Thyroid gland (tissue), 4 donors: ENCODE measurements at regions not wholly inside any gene's neighbourhood (a gene's known extent, or its start where the extent isn't known, plus 50 kb on each side); places are given as distances from the start of the nearest gene placed in this dataset.
"Not testable (repeated sequence)": the region's sequence is repeated elsewhere in the genome, so short reads cannot be mapped to it uniquely, and the experiment has no call there.

Experiments
- POLR2A ChIP-seq, 2 donors: fragments of 450-650 bp; IDR thresholded peaks; one replicate each; pipeline ENCODE4 v1.6.1; 2017; ENCODE audit warnings: antibody characterized with exemption in 2 of 2, mild to moderate bottlenecking in 2 of 2, moderate library complexity in 1 of 2
- TF ChIP-seq, protein P1 (sequence below), 6 experiments: fragments of 200-600 bp in 3 of 6; fragments of 450-650 bp in 3 of 6; sonication (generic) in 3 of 6; IDR thresholded peaks; one replicate each; pipeline ENCODE4 v1.5.1; 2016 to 2019; ENCODE audit warnings: antibody characterized with exemption in 6 of 6, mild to moderate bottlenecking in 2 of 6, inconsistent platforms in 1 of 6, moderate library complexity in 1 of 6

DNA sequence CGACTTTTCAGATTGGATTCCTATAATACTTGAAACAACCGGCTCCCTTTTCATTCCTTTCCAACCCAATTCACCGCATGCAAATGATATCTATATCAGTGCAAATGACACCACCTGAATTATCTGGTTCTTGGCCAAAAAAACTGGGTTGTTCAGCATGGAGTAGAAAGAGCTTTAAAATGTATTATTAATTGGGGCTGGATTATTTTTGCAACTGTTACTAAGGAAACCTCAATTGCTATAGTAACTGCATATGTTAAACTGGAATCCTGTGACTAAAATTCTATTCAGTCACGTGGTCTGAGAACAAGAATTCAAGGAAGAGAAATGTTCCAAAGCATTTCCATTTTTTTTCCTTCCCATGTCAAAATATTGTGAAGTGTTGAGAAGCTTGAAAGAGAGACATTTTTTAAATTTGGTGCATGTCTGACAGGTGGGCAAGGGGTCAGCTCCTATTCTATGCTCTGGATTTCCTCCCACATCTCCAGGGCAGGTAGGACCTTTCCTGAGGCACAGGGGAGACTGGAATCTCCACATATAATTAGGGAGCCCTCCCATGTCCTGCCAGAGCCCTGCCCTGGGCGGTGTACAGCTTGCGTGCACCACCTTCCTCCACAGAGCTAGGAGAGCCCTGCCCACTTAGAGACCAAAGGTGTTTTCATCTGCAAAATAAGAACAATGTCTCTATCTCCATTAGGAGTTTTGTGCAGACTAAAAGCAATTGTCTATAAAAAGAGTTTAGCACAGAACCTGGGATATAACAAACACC is 899.6 kb downstream of the TUBA3C start:
- TF ChIP-seq, protein P1, sequence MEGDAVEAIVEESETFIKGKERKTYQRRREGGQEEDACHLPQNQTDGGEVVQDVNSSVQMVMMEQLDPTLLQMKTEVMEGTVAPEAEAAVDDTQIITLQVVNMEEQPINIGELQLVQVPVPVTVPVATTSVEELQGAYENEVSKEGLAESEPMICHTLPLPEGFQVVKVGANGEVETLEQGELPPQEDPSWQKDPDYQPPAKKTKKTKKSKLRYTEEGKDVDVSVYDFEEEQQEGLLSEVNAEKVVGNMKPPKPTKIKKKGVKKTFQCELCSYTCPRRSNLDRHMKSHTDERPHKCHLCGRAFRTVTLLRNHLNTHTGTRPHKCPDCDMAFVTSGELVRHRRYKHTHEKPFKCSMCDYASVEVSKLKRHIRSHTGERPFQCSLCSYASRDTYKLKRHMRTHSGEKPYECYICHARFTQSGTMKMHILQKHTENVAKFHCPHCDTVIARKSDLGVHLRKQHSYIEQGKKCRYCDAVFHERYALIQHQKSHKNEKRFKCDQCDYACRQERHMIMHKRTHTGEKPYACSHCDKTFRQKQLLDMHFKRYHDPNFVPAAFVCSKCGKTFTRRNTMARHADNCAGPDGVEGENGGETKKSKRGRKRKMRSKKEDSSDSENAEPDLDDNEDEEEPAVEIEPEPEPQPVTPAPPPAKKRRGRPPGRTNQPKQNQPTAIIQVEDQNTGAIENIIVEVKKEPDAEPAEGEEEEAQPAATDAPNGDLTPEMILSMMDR (IDR thresholded peaks at IDR 0.05): not testable (repeated sequence)
- not testable (repeated sequence) for TF ChIP-seq POLR2A (IDR thresholded peaks at IDR 0.05)
